CD14-positive monocyte (primary cell): ENCODE measurements at regions not wholly inside any gene's neighbourhood (a gene's known extent, or its start where the extent isn't known, plus 50 kb on each side); places are given as distances from the start of the nearest gene placed in this dataset.

Experiments
- DNase-seq, 3 donors: peaks; one replicate each; pipeline ENCODE4 v3.0.0-alpha.2; 2011 to 2022
- H2AFZ ChIP-seq: 2 replicates; pipeline ENCODE4 v1.6.0; 2012; ENCODE audit warnings: mild to moderate bottlenecking, low read depth, low read length, inconsistent platforms; ENCODE audit not compliant: insufficient read depth, poor library complexity, severe bottlenecking
- H3K27ac ChIP-seq, 2 donors: 1 replicate in 1 of 2; 2 replicates in 1 of 2; pipeline ENCODE4 v1.5.1; 2012 to 2013; ENCODE audit warnings: low read length in 2 of 2, control low read depth in 1 of 2, inconsistent platforms in 1 of 2, low read depth in 1 of 2, mild to moderate bottlenecking in 1 of 2
- H3K27me3 ChIP-seq, 2 donors: one replicate each; pipeline versions ENCODE4 v1.6.0 to v1.6.1; 2011 to 2013; ENCODE audit warnings: low read length in 2 of 2; ENCODE audit not compliant: control insufficient read depth in 2 of 2, insufficient read depth in 2 of 2
- H3K36me3 ChIP-seq, 2 donors: replicated peaks in 1 of 2; 1 replicate in 1 of 2; 2 replicates in 1 of 2; pipeline versions ENCODE4 v1.5.1 to v1.6.1; 2012 to 2013; ENCODE audit warnings: low read length in 2 of 2, control low read depth in 1 of 2, inconsistent platforms in 1 of 2, mild to moderate bottlenecking in 1 of 2; ENCODE audit not compliant: insufficient read depth in 2 of 2, control insufficient read depth in 1 of 2
- H3K4me1 ChIP-seq, 2 donors: 1 replicate in 1 of 2; 2 replicates in 1 of 2; pipeline versions ENCODE4 v1.5.1 to v1.6.1; 2012 to 2013; ENCODE audit warnings: low read length in 2 of 2, control low read depth in 1 of 2, inconsistent platforms in 1 of 2, mild to moderate bottlenecking in 1 of 2, moderate library complexity in 1 of 2; ENCODE audit not compliant: insufficient read depth in 2 of 2, control insufficient read depth in 1 of 2
- H3K4me2 ChIP-seq: replicated peaks from 2 replicates; pipeline ENCODE3; 2012; ENCODE audit warnings: low read length, moderate library complexity, mild to moderate bottlenecking; ENCODE audit not compliant: poor library complexity, severe bottlenecking; ENCODE audit errors: extremely low read depth
- H3K4me3 ChIP-seq, 3 experiments: fragments of 200-600 bp in 1 of 3; sonication (generic) in 1 of 3; replicated peaks in 1 of 3; 1 replicate in 2 of 3; 2 replicates in 1 of 3; pipeline ENCODE4 v1.5.1; 2011 to 2013; ENCODE audit warnings: low read length in 3 of 3, mild to moderate bottlenecking in 3 of 3, control low read depth in 2 of 3, low read depth in 2 of 3, inconsistent platforms in 1 of 3, moderate library complexity in 1 of 3
- H3K79me2 ChIP-seq: 2 replicates; pipeline ENCODE4 v1.6.0; 2012; ENCODE audit warnings: mild to moderate bottlenecking, control low read depth, inconsistent platforms, low read length, moderate library complexity; ENCODE audit not compliant: insufficient read depth
- H3K9ac ChIP-seq: 2 replicates; pipeline ENCODE4 v1.6.0; 2017; ENCODE audit warnings: low read length, mild to moderate bottlenecking; ENCODE audit not compliant: insufficient read depth, poor library complexity, severe bottlenecking
- H3K9me3 ChIP-seq, 2 donors: replicated peaks in 1 of 2; 1 replicate in 1 of 2; 2 replicates in 1 of 2; pipeline versions ENCODE4 v1.5.1 to v1.6.1; 2012 to 2013; ENCODE audit warnings: low read length in 2 of 2, control low read depth in 1 of 2; ENCODE audit not compliant: control insufficient read depth in 1 of 2, insufficient read depth in 1 of 2
- H4K20me1 ChIP-seq: 2 replicates; pipeline ENCODE4 v1.6.0; 2012; ENCODE audit warnings: mild to moderate bottlenecking, low read length, control low read depth, moderate library complexity; ENCODE audit not compliant: insufficient read depth
- H3K27ac Mint-ChIP-seq, 7 donors: one replicate each; pipeline ENCODE4 v1.8.0; 2020; ENCODE audit warnings: mild to moderate bottlenecking in 7 of 7, mixed read lengths in 7 of 7, moderate library complexity in 6 of 7, inconsistent platforms in 2 of 7
- H3K27me3 Mint-ChIP-seq, 3 donors: one replicate each; pipeline ENCODE4 v1.8.0; 2021 to 2022; ENCODE audit warnings: low read depth in 3 of 3, mild to moderate bottlenecking in 3 of 3, mixed read lengths in 3 of 3, moderate library complexity in 3 of 3, inconsistent platforms in 1 of 3
- H3K36me3 Mint-ChIP-seq, 2 donors: one replicate each; pipeline ENCODE4 v1.8.0; 2020; ENCODE audit warnings: mixed read lengths in 2 of 2, inconsistent platforms in 1 of 2, mild to moderate bottlenecking in 1 of 2
- H3K4me1 Mint-ChIP-seq: one replicate; pipeline ENCODE4 v1.8.0; 2020; ENCODE audit warnings: mild to moderate bottlenecking, mixed read lengths
- H3K4me3 Mint-ChIP-seq, 2 donors: one replicate each; pipeline ENCODE4 v1.8.0; 2020; ENCODE audit warnings: mild to moderate bottlenecking in 2 of 2, mixed read lengths in 2 of 2, moderate library complexity in 1 of 2
- H3K9me3 Mint-ChIP-seq, 7 donors: one replicate each; pipeline ENCODE4 v1.8.0; 2020 to 2022; ENCODE audit warnings: mixed read lengths in 7 of 7, mild to moderate bottlenecking in 6 of 7, moderate library complexity in 6 of 7, inconsistent platforms in 2 of 7
- WGBS: methylation state at CpG from one replicate; pipeline ENCODE4 v1.1.5; 2013; ENCODE audit warnings: missing lambda C conversion rate; ENCODE audit not compliant: insufficient coverage; 5-methylcytosine and 5-hydroxymethylcytosine counted together
- intact Hi-C, 2 donors: fragments of 100-400 bp; cut with micrococcal nuclease; formaldehyde crosslinking; loops; one replicate each; pipeline versions ENCODE4 v1.15.0 to v1.15.1; 2023
- TF ChIP-seq, protein P1 (sequence below): fragments of 200-600 bp; IDR thresholded peaks from one replicate; pipeline ENCODE4 v1.8.0; 2022; ENCODE audit warnings: antibody characterized with exemption, mild to moderate bottlenecking

DNA sequence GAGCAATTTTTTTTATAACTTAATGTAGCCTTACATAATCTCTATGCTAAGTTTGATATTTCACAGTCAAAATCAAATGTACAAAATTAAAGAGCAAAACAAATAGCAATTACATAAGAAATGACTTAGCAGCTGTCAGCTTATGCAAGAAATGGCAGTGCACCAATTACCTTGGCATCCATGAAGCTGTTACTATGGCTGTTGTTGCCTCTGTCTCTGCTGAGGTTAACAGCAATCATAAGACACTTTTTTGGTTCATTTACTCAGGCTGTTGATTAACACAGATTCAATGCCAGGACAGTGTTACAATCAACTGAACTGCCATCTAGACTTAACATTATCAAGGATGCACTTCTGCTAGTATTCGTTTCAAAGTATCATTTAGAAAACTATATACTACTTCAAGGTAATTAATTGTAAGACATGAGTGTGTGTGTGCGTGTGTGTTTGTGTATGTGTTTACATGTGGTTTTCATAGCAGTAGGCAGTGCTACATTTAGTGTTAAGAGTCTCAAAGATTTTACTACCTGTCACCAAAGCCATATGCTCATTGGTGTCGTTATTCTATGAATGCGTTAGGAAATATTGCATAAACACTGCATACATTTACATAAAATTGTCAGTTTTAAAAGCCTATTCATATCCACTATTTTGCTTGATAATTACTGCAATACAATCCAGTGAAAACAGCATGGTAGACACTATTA lies 1084.2 kb upstream of the COX7C start:
- Histone ChIP-seq H3K4me1 (no peaks in the 10 kb centered on the region), H3K27ac (no peak overlapping the region), H4K20me1 (no peaks in the 10 kb centered on the region), H3K9ac (no peak overlapping the region), H3K4me3 (no peak overlapping the region), H3K9me3 (no peaks in the 10 kb centered on the region), H2AFZ (no peak overlapping the region), H3K27me3 (no peaks in the 10 kb centered on the region), H3K4me2 (no peak overlapping the region), H3K36me3 (no peaks in the 10 kb centered on the region), H3K79me2 (no peaks in the 10 kb centered on the region)
- Mint-ChIP-seq H3K4me3 (no peak overlapping the region), H3K9me3 (peaks cover 0 to 1% (median 0%) of the 10 kb centered on the region in 7 donors), H3K36me3 (no peaks in the 10 kb centered on the region), H3K4me1 (no peaks in the 10 kb centered on the region), H3K27me3 (peaks cover 0 to 3% (median 0%) of the 10 kb centered on the region in 3 donors), H3K27ac (no peak overlapping the region)
- 100% methylated on average over 2 of the region's 4 CpGs for WGBS
- DNase-seq, result no peak
- TF ChIP-seq, protein P1, sequence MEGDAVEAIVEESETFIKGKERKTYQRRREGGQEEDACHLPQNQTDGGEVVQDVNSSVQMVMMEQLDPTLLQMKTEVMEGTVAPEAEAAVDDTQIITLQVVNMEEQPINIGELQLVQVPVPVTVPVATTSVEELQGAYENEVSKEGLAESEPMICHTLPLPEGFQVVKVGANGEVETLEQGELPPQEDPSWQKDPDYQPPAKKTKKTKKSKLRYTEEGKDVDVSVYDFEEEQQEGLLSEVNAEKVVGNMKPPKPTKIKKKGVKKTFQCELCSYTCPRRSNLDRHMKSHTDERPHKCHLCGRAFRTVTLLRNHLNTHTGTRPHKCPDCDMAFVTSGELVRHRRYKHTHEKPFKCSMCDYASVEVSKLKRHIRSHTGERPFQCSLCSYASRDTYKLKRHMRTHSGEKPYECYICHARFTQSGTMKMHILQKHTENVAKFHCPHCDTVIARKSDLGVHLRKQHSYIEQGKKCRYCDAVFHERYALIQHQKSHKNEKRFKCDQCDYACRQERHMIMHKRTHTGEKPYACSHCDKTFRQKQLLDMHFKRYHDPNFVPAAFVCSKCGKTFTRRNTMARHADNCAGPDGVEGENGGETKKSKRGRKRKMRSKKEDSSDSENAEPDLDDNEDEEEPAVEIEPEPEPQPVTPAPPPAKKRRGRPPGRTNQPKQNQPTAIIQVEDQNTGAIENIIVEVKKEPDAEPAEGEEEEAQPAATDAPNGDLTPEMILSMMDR, result no peak
- intact Hi-C loops, result no loop called here

DNA sequence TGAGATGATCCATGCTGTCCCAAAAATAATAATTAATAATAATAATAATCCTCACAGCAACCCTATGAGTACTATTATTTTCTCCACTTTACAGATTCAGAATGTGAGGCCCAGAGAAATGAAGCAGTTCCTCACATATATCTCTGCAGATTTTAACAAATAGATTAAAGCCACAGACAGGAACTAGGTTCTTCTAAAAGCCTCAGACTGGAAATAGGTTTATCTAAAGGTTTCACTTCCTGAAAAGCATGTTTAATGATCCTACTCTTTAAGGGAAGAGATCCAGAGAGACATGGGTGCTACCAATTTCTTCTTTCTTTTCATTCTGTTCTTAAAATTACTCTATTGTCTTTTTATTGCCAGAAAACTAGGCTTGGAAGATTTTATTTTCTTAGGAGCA lies 1079.4 kb upstream of the COX7C start:
- H3K9me3 Mint-ChIP-seq, result peaks cover 0 to 2% (median 0%) of the 10 kb centered on the region in 7 donors
- H3K79me2 ChIP-seq, result no peaks in the 10 kb centered on the region
- DNase-seq, result no peak
- H3K36me3 Mint-ChIP-seq, result no peaks in the 10 kb centered on the region
- intact Hi-C loops, result no loop called here
- no peaks in the 10 kb centered on the region for H3K27me3 ChIP-seq
- no peaks in the 10 kb centered on the region for H4K20me1 ChIP-seq
- H3K4me2 ChIP-seq, result no peak overlapping the region
- H3K4me3 ChIP-seq, result no peak overlapping the region
- H3K27ac ChIP-seq, result no peak overlapping the region
- TF ChIP-seq, protein P1, result no peak
- no peaks in the 10 kb centered on the region for H3K9me3 ChIP-seq
- no peaks in the 10 kb centered on the region for H3K36me3 ChIP-seq
- H3K27me3 Mint-ChIP-seq, result peaks cover 0 to 3% (median 2%) of the 10 kb centered on the region in 3 donors
- no peaks in the 10 kb centered on the region for H3K4me1 ChIP-seq
- H3K27ac Mint-ChIP-seq, result no peak overlapping the region
- no peak overlapping the region for H2AFZ ChIP-seq
- no peaks in the 10 kb centered on the region for H3K4me1 Mint-ChIP-seq
- no peak overlapping the region for H3K9ac ChIP-seq
- no peak overlapping the region for H3K4me3 Mint-ChIP-seq
